ENCODE measurements at regions not wholly inside any gene's neighbourhood (a gene's known extent, or its start where the extent isn't known, plus 50 kb on each side); places are given as distances from the start of the nearest gene placed in this dataset.
"Not testable (repeated sequence)": the region's sequence is repeated elsewhere in the genome, so short reads cannot be mapped to it uniquely, and the experiment has no call there.

DNA sequence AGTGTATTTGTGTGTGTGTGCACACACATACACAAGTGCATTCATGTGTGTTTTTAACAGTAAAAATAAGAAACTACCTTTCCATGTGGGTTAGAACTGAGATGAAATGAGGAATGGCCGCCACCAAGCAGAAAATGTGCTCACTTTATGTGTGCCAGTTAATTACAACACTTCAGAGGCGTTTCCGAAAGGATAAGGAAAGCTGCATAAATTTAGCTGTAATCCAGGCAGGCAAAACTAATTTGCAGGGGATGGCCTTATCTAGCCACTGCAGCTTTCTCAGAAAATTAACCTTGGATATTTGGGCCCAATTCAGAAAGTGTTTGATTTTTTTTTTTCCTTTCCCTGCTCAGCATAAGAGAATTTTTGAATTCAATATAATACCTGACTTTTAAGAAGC lies 328.8 kb upstream of the PHF14 start:
- TF ChIP-seq ZFX (IDR thresholded peaks at IDR 0.05; ENCODE audit: borderline replicate concordance) (no peak), CTCF (IDR thresholded peaks at IDR 0.05) (no peak)
- no peak overlapping the region for H3K27ac ChIP-seq

DNA sequence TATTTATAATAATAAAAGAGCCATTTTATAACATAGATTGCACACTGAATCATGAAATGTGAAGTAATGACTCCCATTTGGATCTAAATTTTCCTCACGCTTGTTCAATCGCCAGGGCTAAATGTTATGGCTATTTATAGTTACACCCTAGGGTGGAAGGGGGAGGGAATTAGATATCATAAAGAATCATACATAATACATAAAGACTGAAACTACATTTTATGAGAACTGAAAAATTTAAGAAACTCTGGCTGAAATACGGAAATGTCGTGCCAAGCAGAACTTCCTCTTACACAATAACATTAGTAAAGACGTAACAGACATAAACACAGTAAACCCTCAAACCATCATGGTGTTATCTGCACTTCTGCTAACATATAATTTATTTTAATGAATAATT lies 327.5 kb upstream of the PHF14 start:
- TF ChIP-seq CTCF (IDR thresholded peaks at IDR 0.05) (no peak), ZFX (IDR thresholded peaks at IDR 0.05; ENCODE audit: borderline replicate concordance) (no peak)
- no peak overlapping the region for H3K27ac ChIP-seq

DNA sequence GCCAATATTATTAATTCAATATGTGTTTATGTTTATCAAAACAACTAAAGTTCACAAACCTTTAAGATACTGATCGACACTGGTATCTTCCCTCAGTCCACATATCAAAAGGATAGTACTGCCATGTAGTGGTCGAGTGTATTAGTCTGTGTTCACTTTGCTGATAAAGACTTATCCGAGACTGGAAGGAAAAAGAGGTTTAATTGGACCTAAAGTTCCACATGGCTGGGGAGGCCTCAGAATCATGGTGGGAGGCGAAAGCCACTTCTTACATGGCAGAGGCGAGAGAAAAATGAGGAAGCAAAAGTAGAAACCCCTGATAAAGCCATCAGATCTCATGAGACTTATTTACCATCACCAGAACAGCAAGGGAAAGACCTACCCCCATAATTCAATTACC lies 325.4 kb upstream of the PHF14 start:
- TF ChIP-seq ZFX (IDR thresholded peaks at IDR 0.05; ENCODE audit: borderline replicate concordance) (no peak), CTCF (IDR thresholded peaks at IDR 0.05) (no peak)
- no peak overlapping the region for H3K27ac ChIP-seq

DNA sequence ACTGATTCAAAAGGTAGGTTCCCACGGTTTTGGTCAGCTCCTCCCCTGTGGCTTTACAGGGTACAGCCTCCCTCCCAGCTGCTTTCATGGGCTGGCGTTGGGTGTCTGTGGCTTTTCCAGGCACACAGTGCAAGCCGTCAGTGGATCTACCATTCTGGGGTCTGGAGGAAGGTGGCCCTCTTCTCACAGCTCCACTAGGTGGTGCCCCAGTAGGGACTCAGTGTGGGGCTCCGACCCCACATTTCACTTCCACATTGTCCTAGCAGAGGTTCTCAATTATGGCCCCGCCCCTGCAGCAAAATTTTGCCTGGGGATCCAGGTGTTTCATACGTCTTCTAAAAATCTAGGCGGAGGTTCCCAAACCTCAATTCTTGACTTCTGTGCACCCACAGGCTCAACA lies 324.6 kb upstream of the PHF14 start:
- H3K27ac ChIP-seq = not testable (repeated sequence)

- TF ChIP-seq ZFX (IDR thresholded peaks at IDR 0.05; ENCODE audit: borderline replicate concordance) = no peak
- no peak for TF ChIP-seq CTCF (IDR thresholded peaks at IDR 0.05)
Measured at GRCh38 chr7:10655031-10655430, 318.6 kb upstream of the PHF14 start.

DNA sequence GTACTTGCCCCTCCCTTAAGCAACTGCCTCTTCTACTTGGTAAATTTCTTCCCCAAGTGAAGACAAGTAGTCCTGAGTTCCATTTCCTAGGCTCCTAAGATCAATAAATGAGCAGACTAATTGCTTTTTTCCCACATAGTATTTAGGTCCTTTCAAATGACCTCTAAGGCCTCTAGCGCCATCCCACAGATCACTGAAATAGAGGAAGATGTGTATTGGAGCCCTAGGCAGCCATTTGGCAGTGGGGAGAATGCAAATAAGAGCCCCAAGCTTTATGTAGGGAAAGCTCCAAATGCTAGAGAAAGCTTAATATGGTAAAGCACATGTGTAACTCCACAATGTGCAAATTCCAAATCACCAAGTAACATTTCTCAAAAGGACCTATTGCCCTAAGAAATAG lies 316.5 kb upstream of the PHF14 start:
- H3K27ac ChIP-seq = no peak overlapping the region
- TF ChIP-seq ZFX (IDR thresholded peaks at IDR 0.05; ENCODE audit: borderline replicate concordance) = no peak
- no peak for TF ChIP-seq CTCF (IDR thresholded peaks at IDR 0.05)

More at GRCh38 chr7:10655031-10655430, 318.6 kb upstream of the PHF14 start:
- H3K27ac ChIP-seq = no peak overlapping the region

DNA sequence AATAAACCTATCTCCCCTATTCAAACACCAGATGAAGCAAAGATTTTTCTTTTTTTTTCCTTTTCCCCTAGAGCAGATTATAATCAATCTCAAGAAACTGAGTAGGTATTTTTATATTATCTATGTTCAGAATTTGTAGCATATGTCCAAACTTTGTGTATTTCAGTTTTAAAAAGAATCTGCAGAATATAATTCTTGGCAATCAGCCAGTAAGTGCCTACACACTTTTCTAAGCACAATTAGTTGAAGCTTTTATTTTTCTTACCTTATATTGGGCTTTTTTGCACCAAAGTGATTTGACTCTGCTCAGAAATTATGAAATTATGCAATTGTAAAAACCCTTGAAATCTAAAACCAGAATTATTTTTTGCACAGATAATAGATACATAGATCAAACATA lies 315.8 kb upstream of the PHF14 start:
- no peak overlapping the region for H3K27ac ChIP-seq
- TF ChIP-seq CTCF (IDR thresholded peaks at IDR 0.05) = no peak
- TF ChIP-seq ZFX (IDR thresholded peaks at IDR 0.05; ENCODE audit: borderline replicate concordance) = no peak

DNA sequence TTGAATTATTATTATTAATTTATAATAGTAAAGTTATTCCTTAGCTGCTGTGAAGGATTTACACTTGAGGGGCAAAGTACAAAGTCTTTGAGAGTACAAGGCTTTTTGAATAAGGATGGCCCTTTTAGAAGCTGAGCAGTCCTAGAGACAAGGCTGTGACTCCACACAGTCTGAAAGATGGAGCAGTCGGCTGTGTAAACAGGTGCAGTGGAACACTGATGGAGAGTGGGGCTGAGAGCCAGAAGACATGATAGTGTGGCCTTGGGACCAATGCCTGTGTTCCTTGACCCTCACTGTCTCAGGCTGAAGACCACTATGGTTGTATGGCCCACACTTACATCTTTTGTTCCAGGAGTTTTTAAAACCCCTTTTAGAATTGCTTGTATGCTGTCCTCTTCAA lies 311.2 kb upstream of the PHF14 start:
- no peak overlapping the region for H3K27ac ChIP-seq
- no peak for TF ChIP-seq CTCF (IDR thresholded peaks at IDR 0.05)
- TF ChIP-seq ZFX (IDR thresholded peaks at IDR 0.05; ENCODE audit: borderline replicate concordance) = no peak
